Activated CD8-positive, alpha-beta T cell treated with anti-CD3 and anti-CD28 coated beads for 36 hours (primary cell): ENCODE measurements at regions not wholly inside any gene's neighbourhood (a gene's known extent, or its start where the extent isn't known, plus 50 kb on each side); places are given as distances from the start of the nearest gene placed in this dataset.

ENCODE experiments used
- ATAC-seq: fragments of 200-7000 bp; cut with Tn5 transposase; one replicate; pipeline ENCODE4 v1.10.0; 2021; ENCODE audit warnings: mild to moderate bottlenecking, moderate library complexity
- CTCF ChIA-PET: fragments of 350-600 bp; sonication (Branson Sonifier 250); formaldehyde crosslinking; loops from one replicate; lab custom pipeline; 2021; ENCODE audit warnings: antibody characterized with exemption; lab: Charles Lee
- POLR2A ChIA-PET: fragments of 350-600 bp; sonication (Branson Sonifier 250); formaldehyde crosslinking; loops from one replicate; lab custom pipeline; 2021; ENCODE audit warnings: antibody characterized with exemption; lab: Charles Lee
- DNase-seq: peaks from one replicate; pipeline ENCODE4 v3.0.0-alpha.2; 2020
- H3K27ac Mint-ChIP-seq: one replicate; pipeline ENCODE4 v1.8.0; 2021; ENCODE audit warnings: mild to moderate bottlenecking, mixed read lengths
- H3K27me3 Mint-ChIP-seq: one replicate; pipeline ENCODE4 v1.8.0; 2021; ENCODE audit warnings: mixed read lengths
- H3K36me3 Mint-ChIP-seq: one replicate; pipeline ENCODE4 v1.8.0; 2021; ENCODE audit warnings: low read depth, mixed read lengths
- H3K4me1 Mint-ChIP-seq: one replicate; pipeline ENCODE4 v1.8.0; 2021; ENCODE audit warnings: low read depth, mixed read lengths
- H3K4me3 Mint-ChIP-seq: one replicate; pipeline ENCODE4 v1.8.0; 2021; ENCODE audit warnings: mild to moderate bottlenecking, moderate library complexity, mixed read lengths
- H3K9me3 Mint-ChIP-seq: one replicate; pipeline ENCODE4 v1.8.0; 2021; ENCODE audit warnings: mixed read lengths
- intact Hi-C: fragments of 100-400 bp; cut with micrococcal nuclease; formaldehyde crosslinking; loops from one replicate; pipeline ENCODE4 v1.10.0; 2022
- TF ChIP-seq, protein P1 (sequence below): fragments of 200-600 bp; IDR thresholded peaks from one replicate; pipeline ENCODE4 v1.8.0; 2022; ENCODE audit warnings: antibody characterized with exemption, mild to moderate bottlenecking

DNA sequence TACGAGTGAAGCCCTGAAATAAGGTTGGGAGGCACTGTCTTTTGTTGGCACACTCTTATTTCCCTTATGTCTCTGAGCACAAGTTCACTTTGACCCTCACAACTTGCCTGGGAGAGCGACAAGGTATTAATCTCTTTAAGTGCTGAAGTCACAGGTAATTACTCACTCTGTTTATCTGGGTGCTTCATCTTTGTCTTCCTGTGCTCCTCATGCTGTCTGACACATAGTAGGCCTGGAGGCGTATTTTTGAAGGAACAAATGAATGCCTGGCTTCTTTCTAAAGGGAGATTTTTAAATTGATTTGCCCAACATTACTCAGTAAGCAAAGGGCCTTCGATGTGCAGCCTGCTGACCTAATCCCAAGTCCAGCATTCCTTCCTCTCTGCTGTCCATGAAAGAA is 507.1 kb upstream of the TNP1 start:
- H3K4me3 Mint-ChIP-seq: no peak overlapping the region

DNA sequence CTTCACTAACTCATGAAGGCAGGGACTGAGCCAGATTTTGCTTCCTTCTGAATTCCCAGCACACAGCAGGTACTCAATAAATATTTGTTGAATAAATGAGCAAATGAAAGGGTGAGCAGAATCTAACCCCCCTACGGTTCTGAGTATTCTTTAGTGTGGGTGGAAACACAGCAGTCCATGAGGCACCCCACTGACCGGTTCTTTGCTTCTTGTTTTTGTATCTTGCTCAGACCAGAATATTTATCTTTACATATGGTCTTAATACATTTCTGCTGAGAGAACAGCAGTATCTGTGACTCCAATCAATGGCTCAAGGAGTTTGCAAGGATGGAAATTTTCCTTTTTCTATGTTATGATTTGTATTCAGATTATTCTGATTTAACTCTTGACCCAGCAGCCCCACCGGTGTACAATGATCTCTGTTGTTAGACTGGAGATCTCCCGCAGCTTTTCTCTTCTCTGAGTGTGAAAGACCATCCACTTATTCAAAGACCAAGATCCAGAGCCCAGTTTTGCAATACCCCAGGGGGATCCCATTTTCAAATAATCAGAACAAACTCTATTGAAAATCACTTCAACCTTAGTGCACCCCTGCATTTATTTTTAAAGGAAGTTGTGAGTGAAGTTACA is 506.5 kb upstream of the TNP1 start:
- DNase-seq (no peak), ATAC-seq (no peak)
- TF ChIP-seq, protein P1, sequence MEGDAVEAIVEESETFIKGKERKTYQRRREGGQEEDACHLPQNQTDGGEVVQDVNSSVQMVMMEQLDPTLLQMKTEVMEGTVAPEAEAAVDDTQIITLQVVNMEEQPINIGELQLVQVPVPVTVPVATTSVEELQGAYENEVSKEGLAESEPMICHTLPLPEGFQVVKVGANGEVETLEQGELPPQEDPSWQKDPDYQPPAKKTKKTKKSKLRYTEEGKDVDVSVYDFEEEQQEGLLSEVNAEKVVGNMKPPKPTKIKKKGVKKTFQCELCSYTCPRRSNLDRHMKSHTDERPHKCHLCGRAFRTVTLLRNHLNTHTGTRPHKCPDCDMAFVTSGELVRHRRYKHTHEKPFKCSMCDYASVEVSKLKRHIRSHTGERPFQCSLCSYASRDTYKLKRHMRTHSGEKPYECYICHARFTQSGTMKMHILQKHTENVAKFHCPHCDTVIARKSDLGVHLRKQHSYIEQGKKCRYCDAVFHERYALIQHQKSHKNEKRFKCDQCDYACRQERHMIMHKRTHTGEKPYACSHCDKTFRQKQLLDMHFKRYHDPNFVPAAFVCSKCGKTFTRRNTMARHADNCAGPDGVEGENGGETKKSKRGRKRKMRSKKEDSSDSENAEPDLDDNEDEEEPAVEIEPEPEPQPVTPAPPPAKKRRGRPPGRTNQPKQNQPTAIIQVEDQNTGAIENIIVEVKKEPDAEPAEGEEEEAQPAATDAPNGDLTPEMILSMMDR: no peak
- ChIA-PET POLR2A (no interaction called here), CTCF (no interaction called here)
- Mint-ChIP-seq H3K36me3 (no peaks in the 10 kb centered on the region), H3K4me1 (no peaks in the 10 kb centered on the region), H3K9me3 (no peaks in the 10 kb centered on the region), H3K4me3 (no peak overlapping the region), H3K27me3 (no peaks in the 10 kb centered on the region), H3K27ac (no peak overlapping the region)
- intact Hi-C loops: no loop called here

More for the DNA sequence above, 507.1 kb upstream of the TNP1 start:
- DNase-seq: no peak
- Mint-ChIP-seq H3K9me3 (no peaks in the 10 kb centered on the region), H3K36me3 (no peaks in the 10 kb centered on the region), H3K4me1 (no peaks in the 10 kb centered on the region), H3K27ac (no peak overlapping the region), H3K27me3 (no peaks in the 10 kb centered on the region)
- ChIA-PET CTCF (interaction anchor here (1.3 kb wide), 1 partner anchor 346 kb away, joined by 3 read pairs; no protein-coding TSS in a partner anchor), POLR2A (no interaction called here)
- intact Hi-C loops: no loop called here
- TF ChIP-seq, protein P1: no peak
- no peak for ATAC-seq

DNA sequence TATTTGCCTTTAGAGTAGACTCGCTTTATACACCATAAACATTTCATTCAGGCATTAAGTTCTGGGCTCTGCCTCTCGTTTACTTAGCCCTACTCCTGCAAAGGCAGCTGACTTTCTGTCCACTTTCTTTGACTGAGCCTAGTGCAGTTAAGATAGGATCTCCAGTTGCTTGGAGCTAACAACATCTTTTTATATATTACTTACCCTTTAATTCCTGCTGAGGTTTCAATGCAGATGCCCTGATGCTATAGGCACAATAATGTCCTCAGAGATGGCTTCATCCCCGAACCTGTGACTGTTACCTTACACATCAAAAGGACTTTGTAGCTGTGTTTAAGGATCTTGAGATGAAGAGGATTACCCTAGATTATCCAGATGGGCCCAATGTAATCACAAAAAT is 505.8 kb upstream of the TNP1 start:
- no peaks in the 10 kb centered on the region for H3K27me3 Mint-ChIP-seq
- POLR2A ChIA-PET: no interaction called here
- H3K36me3 Mint-ChIP-seq: no peaks in the 10 kb centered on the region
- H3K9me3 Mint-ChIP-seq: no peaks in the 10 kb centered on the region
- no peak overlapping the region for H3K27ac Mint-ChIP-seq
- H3K4me3 Mint-ChIP-seq: no peak overlapping the region
- DNase-seq (no peak), ATAC-seq (no peak)
- H3K4me1 Mint-ChIP-seq: no peaks in the 10 kb centered on the region
- CTCF ChIA-PET: no interaction called here
- intact Hi-C loops: no loop called here
- TF ChIP-seq, protein P1: no peak

DNA sequence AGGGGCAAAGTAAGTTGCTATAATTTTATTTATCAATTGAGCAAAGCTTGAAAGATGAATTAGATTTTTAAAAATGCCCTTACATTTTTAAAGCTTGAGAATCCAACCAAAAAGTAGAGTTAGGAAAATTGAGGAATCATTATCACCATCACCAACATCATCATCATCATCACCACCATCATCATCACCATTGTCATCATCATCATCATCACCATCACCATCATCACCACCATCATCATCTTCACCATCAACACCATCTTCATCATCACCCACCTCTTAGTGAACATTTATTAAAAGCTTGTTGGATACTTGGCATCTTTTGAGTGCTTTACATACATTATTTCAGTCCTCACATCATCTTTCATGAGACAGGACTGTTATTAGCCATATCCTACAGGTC is 504.4 kb upstream of the TNP1 start:
- DNase-seq: no peak
- CTCF ChIA-PET: no interaction called here
- ATAC-seq: no peak
- Mint-ChIP-seq H3K27me3 (no peaks in the 10 kb centered on the region), H3K4me1 (no peaks in the 10 kb centered on the region), H3K4me3 (no peak overlapping the region), H3K9me3 (no peaks in the 10 kb centered on the region), H3K27ac (no peak overlapping the region), H3K36me3 (no peaks in the 10 kb centered on the region)
- TF ChIP-seq, protein P1: no peak
- POLR2A ChIA-PET: interaction anchor here (0.6 kb wide), 1 partner anchor 825 kb away, joined by 3 read pairs; no protein-coding TSS in a partner anchor
- intact Hi-C loops: no loop called here

DNA sequence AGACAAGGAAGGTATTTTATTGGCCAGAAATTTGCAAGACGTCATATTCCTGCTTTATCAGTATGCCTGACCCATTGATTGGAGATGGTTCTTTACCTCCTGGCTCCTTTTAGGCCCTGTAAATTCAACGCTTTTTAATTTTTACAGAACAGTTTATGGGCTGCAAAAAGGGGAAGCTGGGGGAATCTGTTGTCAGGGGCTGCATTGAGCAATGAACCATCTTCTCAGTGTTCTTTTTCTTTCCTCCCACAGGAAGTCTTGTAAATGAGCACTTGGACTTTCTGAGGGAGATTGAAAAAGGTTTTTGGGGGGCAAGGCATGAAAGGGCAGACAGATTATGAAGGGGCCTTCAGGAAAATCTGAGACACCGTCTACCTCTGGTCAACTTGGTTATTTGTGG is 503.6 kb upstream of the TNP1 start:
- no peak for ATAC-seq
- H3K27ac Mint-ChIP-seq: no peak overlapping the region
- intact Hi-C loops: no loop called here
- ChIA-PET POLR2A (no interaction called here), CTCF (interaction anchor here (2.4 kb wide), 1 partner anchor 350 kb away, joined by 6 read pairs; no protein-coding TSS in a partner anchor)
- H3K4me1 Mint-ChIP-seq: no peaks in the 10 kb centered on the region
- H3K36me3 Mint-ChIP-seq: no peaks in the 10 kb centered on the region
- H3K9me3 Mint-ChIP-seq: no peaks in the 10 kb centered on the region
- H3K4me3 Mint-ChIP-seq: no peak overlapping the region
- DNase-seq: no peak
- no peaks in the 10 kb centered on the region for H3K27me3 Mint-ChIP-seq
- TF ChIP-seq, protein P1: no peak
